ENCODE measurements at regions not wholly inside any gene's neighbourhood (a gene's known extent, or its start where the extent isn't known, plus 50 kb on each side); places are given as distances from the start of the nearest gene placed in this dataset.

GRCh38 chr4:138865765-138866164 lies 149.8 kb upstream of the NOCT start:
- no peaks in the 10 kb centered on the region for H3K4me1 ChIP-seq (ENCODE audit: low read length)
- H3K9ac ChIP-seq (ENCODE audit: low read length): no peak overlapping the region
- TF ChIP-seq EZH2phosphoT487 (IDR thresholded peaks at IDR 0.05; ENCODE audit: low read length) (no peak), EZH2 (optimal IDR thresholded peaks at IDR 0.05; ENCODE audit: low read depth, low read length) (no peak)
- TF ChIP-seq, protein P1, sequence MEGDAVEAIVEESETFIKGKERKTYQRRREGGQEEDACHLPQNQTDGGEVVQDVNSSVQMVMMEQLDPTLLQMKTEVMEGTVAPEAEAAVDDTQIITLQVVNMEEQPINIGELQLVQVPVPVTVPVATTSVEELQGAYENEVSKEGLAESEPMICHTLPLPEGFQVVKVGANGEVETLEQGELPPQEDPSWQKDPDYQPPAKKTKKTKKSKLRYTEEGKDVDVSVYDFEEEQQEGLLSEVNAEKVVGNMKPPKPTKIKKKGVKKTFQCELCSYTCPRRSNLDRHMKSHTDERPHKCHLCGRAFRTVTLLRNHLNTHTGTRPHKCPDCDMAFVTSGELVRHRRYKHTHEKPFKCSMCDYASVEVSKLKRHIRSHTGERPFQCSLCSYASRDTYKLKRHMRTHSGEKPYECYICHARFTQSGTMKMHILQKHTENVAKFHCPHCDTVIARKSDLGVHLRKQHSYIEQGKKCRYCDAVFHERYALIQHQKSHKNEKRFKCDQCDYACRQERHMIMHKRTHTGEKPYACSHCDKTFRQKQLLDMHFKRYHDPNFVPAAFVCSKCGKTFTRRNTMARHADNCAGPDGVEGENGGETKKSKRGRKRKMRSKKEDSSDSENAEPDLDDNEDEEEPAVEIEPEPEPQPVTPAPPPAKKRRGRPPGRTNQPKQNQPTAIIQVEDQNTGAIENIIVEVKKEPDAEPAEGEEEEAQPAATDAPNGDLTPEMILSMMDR (IDR thresholded peaks at IDR 0.05; ENCODE audit: low read length): no peak
- H4K20me1 ChIP-seq (ENCODE audit: insufficient read depth, low read length): no peaks in the 10 kb centered on the region
- no peaks in the 10 kb centered on the region for H3K9me2 ChIP-seq (replicated peaks; ENCODE audit: insufficient read depth, low read length)
- H2AFZ ChIP-seq (ENCODE audit: low read length): no peak overlapping the region
- no peak overlapping the region for H3K27ac ChIP-seq (ENCODE audit: low read length)
- H3K79me2 ChIP-seq (ENCODE audit: low read length): no peaks in the 10 kb centered on the region
- H3K4me2 ChIP-seq (ENCODE audit: low read depth, low read length): no peak overlapping the region
- H3F3A ChIP-seq (ENCODE audit: insufficient read depth, low read length): no peaks in the 10 kb centered on the region
- DNase-seq: no peak
- no peaks in the 10 kb centered on the region for H3K36me3 ChIP-seq (replicated peaks; ENCODE audit: insufficient read depth, low read length)
- H3K27me3 ChIP-seq (replicated peaks; ENCODE audit: insufficient read depth, low read length): no peaks in the 10 kb centered on the region
- no peak overlapping the region for H3K4me3 ChIP-seq (ENCODE audit: low read length)
- no peaks in the 10 kb centered on the region for H3K9me3 ChIP-seq (replicated peaks; ENCODE audit: insufficient read depth, low read length)

DNA sequence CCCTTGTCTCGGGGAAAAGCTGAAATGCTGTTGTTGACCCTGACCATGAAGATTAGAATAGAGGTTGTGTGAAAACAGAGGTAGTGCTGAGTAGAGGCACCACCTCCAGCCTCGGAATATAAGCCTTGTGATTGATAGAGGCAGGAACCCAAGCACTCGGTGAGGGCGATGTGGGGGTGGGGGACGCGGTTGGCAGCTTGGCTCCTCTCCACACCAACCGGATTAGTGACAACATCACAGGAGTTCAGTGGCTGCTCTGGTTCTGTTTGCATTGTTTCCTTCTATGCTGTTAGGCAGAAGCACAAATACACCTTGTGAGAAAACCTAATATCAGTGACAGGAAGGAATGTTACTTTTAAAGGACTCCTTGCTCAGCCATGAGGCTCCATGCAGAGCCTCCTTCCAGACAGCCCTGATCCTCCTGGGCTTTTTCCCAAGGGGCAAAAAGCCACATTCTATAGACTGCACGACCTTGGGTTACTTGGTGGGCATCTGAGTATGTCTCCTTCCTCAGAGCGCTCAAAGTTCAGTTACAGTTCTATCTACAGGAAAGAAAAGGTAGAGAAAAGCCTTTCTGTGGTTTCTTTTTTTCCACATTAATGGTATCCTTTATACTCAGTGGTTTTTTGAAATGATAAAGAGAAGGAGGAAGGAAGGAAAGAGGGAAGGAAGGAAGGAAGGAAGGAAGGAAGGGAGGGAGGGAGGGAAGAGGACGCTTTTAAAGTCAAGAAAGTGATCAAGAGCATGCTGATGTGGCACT lies 150.4 kb upstream of the NOCT start:
- Histone ChIP-seq H3K27me3 (replicated peaks; ENCODE audit: insufficient read depth, low read length) (no peaks in the 10 kb centered on the region), H2AFZ (ENCODE audit: low read length) (no peak overlapping the region)

GRCh38 chr4:138863160-138863559 lies 152.4 kb upstream of the NOCT start:
- no peaks in the 10 kb centered on the region for H4K20me1 ChIP-seq (ENCODE audit: insufficient read depth, low read length)
- no peaks in the 10 kb centered on the region for H3K36me3 ChIP-seq (replicated peaks; ENCODE audit: insufficient read depth, low read length)
- no peaks in the 10 kb centered on the region for H3K9me3 ChIP-seq (replicated peaks; ENCODE audit: insufficient read depth, low read length)
- no peaks in the 10 kb centered on the region for H3K9me2 ChIP-seq (replicated peaks; ENCODE audit: insufficient read depth, low read length)
- H3K79me2 ChIP-seq (ENCODE audit: low read length): no peaks in the 10 kb centered on the region
- H3K4me3 ChIP-seq (ENCODE audit: low read length): no peak overlapping the region
- H3K27ac ChIP-seq (ENCODE audit: low read length): no peak overlapping the region
- H2AFZ ChIP-seq (ENCODE audit: low read length): no peak overlapping the region
- TF ChIP-seq EZH2 (optimal IDR thresholded peaks at IDR 0.05; ENCODE audit: low read depth, low read length) (no peak), EZH2phosphoT487 (IDR thresholded peaks at IDR 0.05; ENCODE audit: low read length) (no peak)
- TF ChIP-seq, protein P1 (IDR thresholded peaks at IDR 0.05; ENCODE audit: low read length): no peak
- H3K4me1 ChIP-seq (ENCODE audit: low read length): no peaks in the 10 kb centered on the region
- H3K9ac ChIP-seq (ENCODE audit: low read length): no peak overlapping the region
- H3K4me2 ChIP-seq (ENCODE audit: low read depth, low read length): no peak overlapping the region
- H3K27me3 ChIP-seq (replicated peaks; ENCODE audit: insufficient read depth, low read length): no peaks in the 10 kb centered on the region
- no peak for DNase-seq
- no peaks in the 10 kb centered on the region for H3F3A ChIP-seq (ENCODE audit: insufficient read depth, low read length)

More for the DNA sequence above, 150.4 kb upstream of the NOCT start:
- TF ChIP-seq EZH2 (optimal IDR thresholded peaks at IDR 0.05; ENCODE audit: low read depth, low read length) (no peak), EZH2phosphoT487 (IDR thresholded peaks at IDR 0.05; ENCODE audit: low read length) (no peak)
- TF ChIP-seq, protein P1 (IDR thresholded peaks at IDR 0.05; ENCODE audit: low read length): no peak
- Histone ChIP-seq H3K36me3 (replicated peaks; ENCODE audit: insufficient read depth, low read length) (no peaks in the 10 kb centered on the region), H3K79me2 (ENCODE audit: low read length) (no peaks in the 10 kb centered on the region), H3K4me3 (ENCODE audit: low read length) (no peak overlapping the region), H3K4me2 (ENCODE audit: low read depth, low read length) (no peak overlapping the region), H3K9me3 (replicated peaks; ENCODE audit: insufficient read depth, low read length) (no peaks in the 10 kb centered on the region), H3K9me2 (replicated peaks; ENCODE audit: insufficient read depth, low read length) (no peaks in the 10 kb centered on the region), H3K4me1 (ENCODE audit: low read length) (no peaks in the 10 kb centered on the region), H3F3A (ENCODE audit: insufficient read depth, low read length) (no peaks in the 10 kb centered on the region), H3K9ac (ENCODE audit: low read length) (no peak overlapping the region), H4K20me1 (ENCODE audit: insufficient read depth, low read length) (no peaks in the 10 kb centered on the region), H3K27ac (ENCODE audit: low read length) (no peak overlapping the region)
- DNase-seq: no peak
